ENCODE measurements at regions not wholly inside any gene's neighbourhood (a gene's known extent, or its start where the extent isn't known, plus 50 kb on each side); places are given as distances from the start of the nearest gene placed in this dataset.
"Not testable (repeated sequence)": the region's sequence is repeated elsewhere in the genome, so short reads cannot be mapped to it uniquely, and the experiment has no call there.

GRCh38 chr7:142450695-142451094 lies 192.8 kb upstream of the PRSS58 start:
- H3K4me3 ChIP-seq (ENCODE audit: low read depth, low read length) = no peak overlapping the region
- no peak for TF ChIP-seq CTCF (IDR thresholded peaks at IDR 0.05; ENCODE audit: insufficient read depth, low read depth, low read length, missing control alignments)
- DNase-seq (ENCODE audit: low read depth) = no peak

- no peak for DNase-seq (ENCODE audit: low read depth)
- no peak for TF ChIP-seq CTCF (IDR thresholded peaks at IDR 0.05; ENCODE audit: insufficient read depth, low read depth, low read length, missing control alignments)
- H3K4me3 ChIP-seq (ENCODE audit: low read depth, low read length) = no peak overlapping the region
Observed at GRCh38 chr7:142450206-142450605, 192.3 kb upstream of the PRSS58 start.

GRCh38 chr7:142448857-142449256 lies 191.0 kb upstream of the PRSS58 start:
- H3K4me3 ChIP-seq (ENCODE audit: low read depth, low read length); DNase-seq (ENCODE audit: low read depth): not testable (repeated sequence)

- H3K4me3 ChIP-seq (ENCODE audit: low read depth, low read length) = no peak overlapping the region
- DNase-seq (ENCODE audit: low read depth) = no peak
- TF ChIP-seq CTCF (IDR thresholded peaks at IDR 0.05; ENCODE audit: insufficient read depth, low read depth, low read length, missing control alignments) = no peak
Observed at GRCh38 chr7:142447762-142448161, 189.9 kb upstream of the PRSS58 start.

GRCh38 chr7:142445019-142445686 lies 187.3 kb upstream of the PRSS58 start:
- no peak overlapping the region for H3K4me3 ChIP-seq (ENCODE audit: low read depth, low read length)
- peak; percentile 22 for TF ChIP-seq CTCF (IDR thresholded peaks at IDR 0.05; ENCODE audit: insufficient read depth, low read depth, low read length, missing control alignments)
- no peak for DNase-seq (ENCODE audit: low read depth)

- no peak for TF ChIP-seq CTCF (IDR thresholded peaks at IDR 0.05; ENCODE audit: insufficient read depth, low read depth, low read length, missing control alignments)
- no peak overlapping the region for H3K4me3 ChIP-seq (ENCODE audit: low read depth, low read length)
- DNase-seq (ENCODE audit: low read depth) = no peak
Observed at GRCh38 chr7:142443216-142444010, 185.6 kb upstream of the PRSS58 start.

- H3K4me3 ChIP-seq (ENCODE audit: low read depth, low read length) = no peak overlapping the region
- TF ChIP-seq CTCF (IDR thresholded peaks at IDR 0.05; ENCODE audit: insufficient read depth, low read depth, low read length, missing control alignments) = no peak
- no peak for DNase-seq (ENCODE audit: low read depth)
Observed at GRCh38 chr7:142442396-142442795, 184.5 kb upstream of the PRSS58 start.

Data from GM12865 (cell line).